Dermis microvascular lymphatic vessel endothelial cell (primary cell): ENCODE measurements at regions not wholly inside any gene's neighbourhood (a gene's known extent, or its start where the extent isn't known, plus 50 kb on each side); places are given as distances from the start of the nearest gene placed in this dataset.
"Not testable (repeated sequence)": the region's sequence is repeated elsewhere in the genome, so short reads cannot be mapped to it uniquely, and the experiment has no call there.

Experiments
- DNase-seq, 2 donors: peaks; one replicate each; pipeline versions ENCODE4 v3.0.0 to v3.0.0-alpha.2; 2010; ENCODE audit warnings: low read depth in 2 of 2

- no peak for DNase-seq
Observed at GRCh38 chr4:27358269-27358668, 497.6 kb downstream of the STIM2 start.

- DNase-seq: no peak
Observed at GRCh38 chr4:27360131-27360530, 499.5 kb downstream of the STIM2 start.

- no peak for DNase-seq
Observed at GRCh38 chr4:27360790-27361267, 500.2 kb downstream of the STIM2 start.

GRCh38 chr4:27364509-27364908 is 503.9 kb downstream of the STIM2 start:
- no peak for DNase-seq

GRCh38 chr4:27366104-27366823 is 505.6 kb downstream of the STIM2 start:
- no peak for DNase-seq

GRCh38 chr4:27368781-27369180 is 508.1 kb downstream of the STIM2 start:
- DNase-seq: no peak

- DNase-seq: no peak
Observed at GRCh38 chr4:27381815-27382214, 521.2 kb downstream of the STIM2 start.

- DNase-seq: no peak
Observed at GRCh38 chr4:27387711-27388110, 527.1 kb downstream of the STIM2 start.

- no peak for DNase-seq
Observed at GRCh38 chr4:27397886-27398285, 537.2 kb downstream of the STIM2 start.

- DNase-seq: no peak
Observed at GRCh38 chr4:27398631-27399310, 538.1 kb downstream of the STIM2 start.

GRCh38 chr4:27407616-27408015 is 547.0 kb downstream of the STIM2 start:
- DNase-seq: no peak

- no peak for DNase-seq
Observed at GRCh38 chr4:27412613-27413012, 552.0 kb downstream of the STIM2 start.

GRCh38 chr4:27414887-27415731 is 554.5 kb downstream of the STIM2 start:
- DNase-seq: no peak

GRCh38 chr4:27428661-27429060 is 568.0 kb downstream of the STIM2 start:
- DNase-seq: no peak

GRCh38 chr4:27429364-27429871 is 568.8 kb downstream of the STIM2 start:
- no peak for DNase-seq

- DNase-seq: no peak
Observed at GRCh38 chr4:27442146-27442545, 581.5 kb downstream of the STIM2 start.

- DNase-seq: not testable (repeated sequence)
Observed at GRCh38 chr4:27442661-27443060, 582.0 kb downstream of the STIM2 start.

GRCh38 chr4:27463816-27464215 is 603.2 kb downstream of the STIM2 start:
- no peak for DNase-seq

- no peak for DNase-seq
Observed at GRCh38 chr4:27467351-27467750, 606.7 kb downstream of the STIM2 start.

GRCh38 chr4:27472364-27472763 is 611.7 kb downstream of the STIM2 start:
- no peak for DNase-seq

- no peak for DNase-seq
Observed at GRCh38 chr4:27474691-27475090, 614.0 kb downstream of the STIM2 start.

GRCh38 chr4:27484216-27484615 is 623.6 kb downstream of the STIM2 start:
- DNase-seq: no peak
